ENCODE measurements at regions not wholly inside any gene's neighbourhood (a gene's known extent, or its start where the extent isn't known, plus 50 kb on each side); places are given as distances from the start of the nearest gene placed in this dataset.

GRCh38 chr11:134583397-134583990 lies 171.5 kb upstream of the B3GAT1 start:
- DNase-seq (ENCODE audit: low read depth in 4 of 4, low spot score in 1 of 4): no peak

- DNase-seq (ENCODE audit: low read depth in 4 of 4, low spot score in 1 of 4): no peak
Measured at GRCh38 chr11:134582770-134583095, 170.7 kb upstream of the B3GAT1 start.

DNA sequence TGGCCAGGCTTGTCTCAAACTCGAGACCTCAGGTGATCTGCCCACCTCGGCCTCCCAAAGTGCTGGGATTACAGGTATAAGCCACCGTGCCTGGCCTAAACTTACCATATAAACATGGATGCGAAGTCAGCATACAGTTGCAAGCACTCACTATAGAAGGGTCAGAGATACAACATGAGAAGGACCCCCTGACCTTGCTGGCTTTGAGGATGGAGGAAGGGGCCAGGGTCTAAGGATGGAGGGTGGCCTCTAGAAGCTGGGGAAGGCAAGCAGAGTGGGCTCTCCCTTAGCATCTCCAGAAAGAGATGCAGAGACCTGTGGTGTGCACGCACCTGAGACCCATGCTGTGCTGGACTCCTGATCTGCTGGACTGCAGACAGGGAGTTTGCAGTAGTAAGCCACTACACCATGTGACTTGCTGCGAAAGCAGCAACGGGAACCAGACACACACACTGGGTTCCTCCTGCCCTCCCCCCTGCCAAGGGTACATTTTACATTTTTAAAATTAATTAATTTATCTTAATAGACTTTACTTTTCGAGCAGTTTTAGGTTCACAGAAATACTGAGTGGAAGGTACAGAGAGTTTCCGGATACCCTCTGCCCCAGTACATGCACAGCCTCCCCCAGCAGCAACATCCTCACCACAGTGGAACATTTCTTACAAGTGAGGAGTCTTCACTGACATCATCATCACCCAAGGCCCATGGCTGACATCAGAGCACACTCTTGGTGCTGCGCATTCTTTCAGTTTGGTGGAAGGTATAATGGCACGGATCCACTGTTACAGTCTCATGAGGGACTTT lies 170.1 kb upstream of the B3GAT1 start:
- no peak for DNase-seq (ENCODE audit: low read depth in 4 of 4, low spot score in 1 of 4)

DNA sequence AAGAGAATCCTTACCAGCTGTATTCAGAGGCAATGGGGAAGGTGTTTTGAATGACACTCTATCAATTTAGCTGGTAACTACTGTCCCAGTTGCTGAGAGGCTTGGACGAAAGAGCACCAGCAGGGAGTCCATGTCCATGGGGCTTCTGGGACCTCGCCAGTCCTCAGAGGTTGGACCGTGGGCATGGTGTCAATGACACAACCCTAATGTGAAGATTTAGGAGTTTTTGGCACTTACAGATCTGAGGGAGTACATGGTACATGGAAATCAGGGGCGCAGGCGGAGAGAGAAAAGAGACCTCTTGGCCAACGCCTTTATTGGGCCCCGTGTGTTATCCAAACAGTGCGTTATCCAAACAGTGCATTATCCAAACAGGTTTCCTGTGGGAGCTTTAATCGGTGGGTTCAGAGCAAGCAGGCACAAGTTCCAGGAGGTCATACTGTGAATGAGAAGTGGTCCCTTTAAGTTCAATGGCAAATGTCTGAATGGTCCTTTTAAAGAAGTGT lies 169.1 kb upstream of the B3GAT1 start:
- no peak for DNase-seq (ENCODE audit: low read depth in 4 of 4, low spot score in 1 of 4)

DNA sequence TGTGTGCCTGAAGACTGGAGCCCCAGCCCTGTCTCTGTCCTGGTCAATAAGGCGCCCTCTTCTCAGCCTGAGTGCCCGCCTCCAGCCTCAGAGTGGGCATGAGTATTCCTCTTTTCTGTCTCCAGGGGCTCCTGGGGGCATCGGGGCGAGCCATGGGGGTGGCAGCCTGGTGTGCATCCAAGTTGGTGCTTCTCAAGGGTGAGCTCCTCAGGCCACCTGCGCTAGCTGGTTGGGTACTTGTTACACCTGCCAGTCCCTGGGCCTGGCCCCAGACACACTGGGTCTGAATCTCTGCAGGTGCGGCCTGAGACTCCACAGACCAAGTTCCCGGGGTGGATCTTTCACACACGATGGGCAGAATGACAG lies 168.6 kb upstream of the B3GAT1 start:
- DNase-seq (ENCODE audit: low read depth in 4 of 4, low spot score in 1 of 4): no peak

GRCh38 chr11:134579724-134580609 lies 167.9 kb upstream of the B3GAT1 start:
- no peak for DNase-seq (ENCODE audit: low read depth in 4 of 4, low spot score in 1 of 4)

DNA sequence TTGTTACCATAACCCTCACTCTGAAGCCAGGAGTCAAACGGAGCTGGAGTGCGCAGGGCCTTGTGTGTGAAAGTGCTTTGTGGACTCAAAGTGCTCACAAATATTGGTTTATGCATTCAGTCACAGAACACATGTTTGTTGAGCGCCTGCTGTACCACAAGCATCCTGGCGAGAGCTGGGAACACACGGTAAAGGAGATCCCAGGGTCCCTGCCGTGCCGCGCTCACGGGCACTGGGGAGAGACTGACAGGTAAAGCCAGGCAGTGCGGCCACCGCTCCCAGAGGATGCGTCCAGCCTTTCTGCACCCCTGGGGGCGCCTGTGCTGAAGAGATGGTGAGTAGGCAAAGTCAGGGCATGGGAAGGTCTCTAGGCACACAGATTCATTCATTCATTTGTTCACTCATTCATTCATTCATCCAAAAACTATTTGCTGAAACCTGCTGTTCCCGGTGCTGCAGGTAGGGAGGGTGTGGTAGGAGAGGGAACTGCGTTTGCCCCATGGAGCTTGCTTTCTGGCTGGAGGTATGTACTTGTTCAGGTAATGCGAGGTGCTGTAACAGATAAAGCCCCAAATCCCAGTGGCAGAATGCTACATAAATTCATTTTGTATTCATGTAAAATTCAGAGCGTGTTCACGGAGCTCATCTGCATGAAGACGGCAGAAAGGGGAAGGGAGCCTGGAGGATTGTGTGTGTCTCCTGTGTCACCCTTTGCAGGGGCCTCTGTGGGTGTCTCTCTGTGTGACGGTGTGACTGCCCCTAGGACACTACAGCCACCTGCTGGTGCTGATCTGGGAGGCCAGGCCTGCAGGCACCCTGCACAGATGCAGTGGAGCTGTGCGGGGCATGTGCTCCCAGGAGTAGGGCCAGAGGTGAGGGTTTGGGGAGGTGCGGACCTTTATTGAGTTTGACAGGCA lies 167.0 kb upstream of the B3GAT1 start:
- DNase-seq (ENCODE audit: low read depth in 4 of 4, low spot score in 1 of 4): no peak

GRCh38 chr11:134577751-134578395 lies 165.8 kb upstream of the B3GAT1 start:
- no peak for DNase-seq (ENCODE audit: low read depth in 4 of 4, low spot score in 1 of 4)

- DNase-seq (ENCODE audit: low read depth in 4 of 4, low spot score in 1 of 4): no peak
Measured at GRCh38 chr11:134576721-134577171, 164.7 kb upstream of the B3GAT1 start.

DNA sequence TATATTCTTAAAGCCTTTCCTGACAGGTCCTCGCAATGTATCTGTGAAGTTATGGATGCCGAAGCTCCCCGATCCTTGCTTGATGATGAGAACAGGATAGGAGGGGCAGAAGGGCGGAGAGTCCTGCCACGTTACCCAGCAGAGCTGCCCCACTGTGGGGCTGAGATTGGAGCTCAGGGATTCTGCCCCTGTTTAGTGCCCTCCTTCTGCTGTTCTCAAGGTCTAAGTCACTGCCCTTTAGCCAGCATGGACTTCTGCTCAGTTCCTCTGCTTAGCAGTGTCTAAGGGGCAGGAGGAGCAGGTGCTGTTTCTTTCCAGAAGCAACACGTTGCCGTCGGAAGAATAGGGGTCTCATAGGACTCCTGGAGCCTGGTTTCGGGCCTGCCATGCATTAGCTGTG lies 164.2 kb upstream of the B3GAT1 start:
- no peak for DNase-seq (ENCODE audit: low read depth in 4 of 4, low spot score in 1 of 4)

- DNase-seq (ENCODE audit: low read depth in 4 of 4, low spot score in 1 of 4): no peak
Measured at GRCh38 chr11:134575504-134576230, 163.6 kb upstream of the B3GAT1 start.

DNA sequence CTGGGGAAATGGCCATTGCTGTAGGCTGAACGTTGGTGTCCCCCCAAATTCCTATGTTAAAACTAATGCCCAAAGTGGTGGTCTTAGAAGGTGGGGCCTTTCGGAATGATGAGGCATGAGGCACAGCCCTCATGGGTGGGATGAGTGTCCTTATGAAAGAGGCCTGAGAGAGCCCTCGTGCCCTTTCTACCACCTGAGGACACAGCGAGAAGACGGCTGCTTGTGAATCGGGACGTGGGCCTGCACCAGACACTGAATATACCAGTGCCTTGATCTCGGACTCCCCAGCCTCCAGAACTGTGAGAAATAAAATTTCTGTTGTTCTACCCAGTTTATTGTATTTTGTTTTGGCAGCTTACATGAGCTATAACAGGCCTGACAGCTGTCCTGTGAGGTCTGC lies 162.9 kb upstream of the B3GAT1 start:
- DNase-seq (ENCODE audit: low read depth in 4 of 4, low spot score in 1 of 4): no peak

DNA sequence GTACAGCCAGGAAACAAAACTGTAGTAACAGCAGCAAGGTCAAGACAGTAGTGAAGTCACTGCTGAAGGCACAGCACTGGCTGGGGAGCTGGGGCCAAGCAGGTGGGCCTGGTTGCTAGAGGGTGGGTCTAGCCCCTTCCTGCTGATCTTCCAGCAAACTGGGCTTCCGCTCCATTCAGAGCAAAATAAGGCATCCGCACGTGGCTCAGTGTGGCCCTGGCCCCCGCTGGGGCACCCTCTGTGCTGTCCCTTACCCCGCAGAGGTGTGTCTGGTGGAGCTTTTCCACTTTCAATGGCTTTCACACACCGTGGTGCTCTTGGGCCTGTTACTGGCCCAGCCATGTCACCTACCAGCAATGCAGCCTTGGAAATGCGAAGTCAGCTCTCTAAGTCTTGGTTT lies 162.4 kb upstream of the B3GAT1 start:
- DNase-seq (ENCODE audit: low read depth in 4 of 4, low spot score in 1 of 4): no peak

DNA sequence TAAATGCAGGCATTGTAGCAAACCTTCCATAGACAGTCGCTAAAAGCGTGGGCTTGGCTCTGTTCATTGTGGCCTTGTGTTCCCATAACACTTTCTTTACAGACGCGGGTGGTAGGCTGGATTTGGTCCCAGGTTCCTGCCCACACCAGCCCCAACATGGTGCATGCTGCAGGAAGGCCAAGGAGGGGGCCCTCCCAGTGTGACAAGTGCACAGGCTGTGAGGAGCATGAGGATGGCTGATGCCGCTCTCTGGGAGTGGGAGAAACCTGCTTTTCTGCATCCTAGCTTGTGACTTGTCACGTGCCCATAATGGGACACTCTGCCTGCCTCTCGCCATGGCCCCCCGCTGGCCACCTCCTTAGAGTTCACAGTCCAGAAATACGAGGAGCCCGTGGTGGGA lies 161.8 kb upstream of the B3GAT1 start:
- no peak for DNase-seq (ENCODE audit: low read depth in 4 of 4, low spot score in 1 of 4)

- DNase-seq (ENCODE audit: low read depth in 4 of 4, low spot score in 1 of 4): no peak
Measured at GRCh38 chr11:134572741-134573675, 161.0 kb upstream of the B3GAT1 start.

- no peak for DNase-seq (ENCODE audit: low read depth in 4 of 4, low spot score in 1 of 4)
Measured at GRCh38 chr11:134571301-134571700, 159.3 kb upstream of the B3GAT1 start.

GRCh38 chr11:134569195-134569594 lies 157.2 kb upstream of the B3GAT1 start:
- no peak for DNase-seq (ENCODE audit: low read depth in 4 of 4, low spot score in 1 of 4)

DNA sequence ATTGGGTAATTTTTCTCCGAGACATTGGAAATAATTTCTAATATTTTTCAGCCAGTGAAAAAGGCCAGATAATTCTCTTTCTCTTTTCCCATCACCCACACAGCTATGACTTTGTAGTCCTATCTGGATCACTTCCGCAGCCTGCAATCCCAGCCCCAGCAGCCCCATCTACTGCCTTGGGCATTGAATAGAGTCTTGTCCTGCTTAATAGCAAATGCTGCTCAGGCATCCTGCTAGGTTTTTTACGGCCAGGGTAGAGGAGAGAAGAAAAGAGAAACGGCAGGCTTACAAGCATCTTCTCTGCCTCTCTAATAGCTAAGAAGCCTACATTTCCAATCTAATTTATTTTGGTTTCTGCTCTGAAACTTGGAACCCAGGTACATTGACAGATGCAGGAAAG lies 154.3 kb upstream of the B3GAT1 start:
- DNase-seq (ENCODE audit: low read depth in 4 of 4, low spot score in 1 of 4): no peak

All from stimulated activated CD4-positive, alpha-beta T cell treated with anti-CD3 and anti-CD28 coated beads, Interleukin-1b, Interleukin-23, amount 100 ng/mL, for 24 hours (primary cell).